RWPE2 (cell line): ENCODE measurements at regions not wholly inside any gene's neighbourhood (a gene's known extent, or its start where the extent isn't known, plus 50 kb on each side); places are given as distances from the start of the nearest gene placed in this dataset.
A peak's percentile ranks its signal among the peaks of the same experiment; 100 is the strongest.

Experiments
- ATAC-seq: fragments of 200-7000 bp; cut with Tn5 transposase; 3 replicates; pipeline ENCODE4 v1.9.1; 2021; ENCODE audit warnings: low read depth
- DNase-seq: peaks from one replicate; pipeline ENCODE4 v3.0.0-alpha.2; 2020; ENCODE audit warnings: low spot score
- H3K27ac ChIP-seq: fragments of 450-650 bp; 2 replicates; pipeline ENCODE4 v1.5.1; 2017; ENCODE audit warnings: mild to moderate bottlenecking; ENCODE audit not compliant: poor library complexity, severe bottlenecking
- H3K27me3 ChIP-seq: fragments of 250-450 bp; sonication (Bioruptor Pico); 2 replicates; pipeline ENCODE4 v1.5.1; 2021; ENCODE audit warnings: mild to moderate bottlenecking, moderate library complexity; ENCODE audit not compliant: insufficient read depth, poor library complexity, severe bottlenecking
- H3K36me3 ChIP-seq: fragments of 250-450 bp; sonication (Bioruptor Pico); 2 replicates; pipeline ENCODE4 v1.5.1; 2020; ENCODE audit warnings: low read depth, mild to moderate bottlenecking, moderate library complexity
- H3K4me1 ChIP-seq: fragments of 250-450 bp; sonication (Bioruptor Pico); 2 replicates; pipeline ENCODE4 v1.5.1; 2021; ENCODE audit warnings: mild to moderate bottlenecking, moderate library complexity; ENCODE audit not compliant: insufficient read depth, poor library complexity, severe bottlenecking
- H3K4me3 ChIP-seq: fragments of 250-450 bp; sonication (Bioruptor Pico); 2 replicates; pipeline ENCODE4 v1.5.1; 2021; ENCODE audit warnings: mild to moderate bottlenecking, moderate library complexity; ENCODE audit not compliant: severe bottlenecking
- H3K9me3 ChIP-seq: fragments of 250-450 bp; sonication (Bioruptor Pico); 2 replicates; pipeline ENCODE4 v1.5.1; 2021; ENCODE audit warnings: mild to moderate bottlenecking, moderate library complexity; ENCODE audit not compliant: severe bottlenecking
- TF ChIP-seq, protein P1 (sequence below): fragments of 450-650 bp; IDR thresholded peaks from one replicate; pipeline ENCODE4 v1.5.1; 2017; ENCODE audit warnings: mild to moderate bottlenecking, moderate library complexity; ENCODE audit not compliant: poor library complexity, severe bottlenecking

DNA sequence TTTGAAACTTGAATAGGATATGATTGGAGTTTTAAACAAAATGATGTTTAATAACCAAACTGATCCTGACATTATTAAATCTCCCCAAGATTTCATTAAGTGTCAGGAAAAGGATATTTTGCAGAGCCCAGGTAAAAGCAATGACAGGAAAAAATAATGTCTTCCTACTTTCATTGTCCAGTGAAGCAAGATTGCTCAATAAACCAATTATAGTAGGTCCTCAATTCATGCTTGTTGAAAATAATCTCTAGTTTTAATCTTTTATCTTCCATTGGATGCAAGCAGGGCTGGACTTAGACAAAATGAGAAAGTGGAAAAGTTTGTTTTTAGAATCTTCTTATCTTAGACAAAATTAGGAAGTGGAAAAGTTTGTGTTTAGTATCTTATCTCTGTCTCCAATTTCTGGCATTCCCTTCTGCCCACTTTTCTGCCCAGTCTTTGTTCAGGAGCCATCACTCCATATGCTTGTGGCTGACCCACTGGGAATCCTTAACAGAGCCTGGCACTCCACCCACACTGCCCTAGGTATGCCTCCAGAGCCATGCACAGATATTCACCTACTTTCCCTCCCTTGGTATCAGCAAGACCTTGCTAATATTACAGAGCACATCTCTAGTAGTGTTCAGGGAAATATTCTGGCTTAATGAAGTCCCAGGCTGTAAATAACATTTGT lies 57.0 kb upstream of the CARMIL1 start:
- peaks cover 20% of the 10 kb centered on the region for H3K4me1 ChIP-seq

DNA sequence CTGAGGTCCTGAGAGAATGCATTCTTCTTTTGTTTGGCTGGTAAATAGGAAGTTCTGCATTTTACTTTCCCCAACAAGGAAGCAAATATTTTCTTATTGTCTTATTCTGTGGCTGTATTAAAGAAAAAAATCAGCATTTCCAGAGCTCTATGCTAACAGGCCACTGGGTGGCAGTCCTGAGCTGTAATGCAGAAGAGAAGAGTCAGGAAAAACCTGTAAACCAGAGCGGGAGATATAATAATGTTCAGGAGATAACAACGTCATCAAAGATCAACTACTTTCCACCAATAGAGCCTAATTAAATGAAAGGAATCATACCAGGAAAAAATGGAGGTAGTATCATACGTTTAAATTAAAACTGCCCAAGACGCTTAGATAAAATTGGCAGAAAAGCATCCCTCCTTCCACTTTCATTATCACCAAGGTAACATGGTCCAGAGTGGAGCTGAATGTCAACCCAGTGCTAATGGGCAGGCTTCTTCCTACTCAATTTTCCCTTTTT lies 55.6 kb upstream of the CARMIL1 start:
- Histone ChIP-seq H3K4me3 (peak overlapping the region; percentile 13), H3K27me3 (no peaks in the 10 kb centered on the region), H3K4me1 (peaks cover 20% of the 10 kb centered on the region), H3K36me3 (no peaks in the 10 kb centered on the region), H3K9me3 (no peaks in the 10 kb centered on the region), H3K27ac (no peak overlapping the region)
- ATAC-seq (peak; percentile 53; the same call in 1 of the 3 replicates), DNase-seq (no peak)
- TF ChIP-seq, protein P1, sequence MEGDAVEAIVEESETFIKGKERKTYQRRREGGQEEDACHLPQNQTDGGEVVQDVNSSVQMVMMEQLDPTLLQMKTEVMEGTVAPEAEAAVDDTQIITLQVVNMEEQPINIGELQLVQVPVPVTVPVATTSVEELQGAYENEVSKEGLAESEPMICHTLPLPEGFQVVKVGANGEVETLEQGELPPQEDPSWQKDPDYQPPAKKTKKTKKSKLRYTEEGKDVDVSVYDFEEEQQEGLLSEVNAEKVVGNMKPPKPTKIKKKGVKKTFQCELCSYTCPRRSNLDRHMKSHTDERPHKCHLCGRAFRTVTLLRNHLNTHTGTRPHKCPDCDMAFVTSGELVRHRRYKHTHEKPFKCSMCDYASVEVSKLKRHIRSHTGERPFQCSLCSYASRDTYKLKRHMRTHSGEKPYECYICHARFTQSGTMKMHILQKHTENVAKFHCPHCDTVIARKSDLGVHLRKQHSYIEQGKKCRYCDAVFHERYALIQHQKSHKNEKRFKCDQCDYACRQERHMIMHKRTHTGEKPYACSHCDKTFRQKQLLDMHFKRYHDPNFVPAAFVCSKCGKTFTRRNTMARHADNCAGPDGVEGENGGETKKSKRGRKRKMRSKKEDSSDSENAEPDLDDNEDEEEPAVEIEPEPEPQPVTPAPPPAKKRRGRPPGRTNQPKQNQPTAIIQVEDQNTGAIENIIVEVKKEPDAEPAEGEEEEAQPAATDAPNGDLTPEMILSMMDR = peak; percentile 98

More for the DNA sequence above, 57.0 kb upstream of the CARMIL1 start:
- ATAC-seq (no peak), DNase-seq (no peak)
- TF ChIP-seq, protein P1 = no peak
- H3K36me3 ChIP-seq = no peaks in the 10 kb centered on the region
- no peaks in the 10 kb centered on the region for H3K27me3 ChIP-seq
- no peak overlapping the region for H3K4me3 ChIP-seq
- H3K9me3 ChIP-seq = no peaks in the 10 kb centered on the region
- H3K27ac ChIP-seq = no peak overlapping the region

DNA sequence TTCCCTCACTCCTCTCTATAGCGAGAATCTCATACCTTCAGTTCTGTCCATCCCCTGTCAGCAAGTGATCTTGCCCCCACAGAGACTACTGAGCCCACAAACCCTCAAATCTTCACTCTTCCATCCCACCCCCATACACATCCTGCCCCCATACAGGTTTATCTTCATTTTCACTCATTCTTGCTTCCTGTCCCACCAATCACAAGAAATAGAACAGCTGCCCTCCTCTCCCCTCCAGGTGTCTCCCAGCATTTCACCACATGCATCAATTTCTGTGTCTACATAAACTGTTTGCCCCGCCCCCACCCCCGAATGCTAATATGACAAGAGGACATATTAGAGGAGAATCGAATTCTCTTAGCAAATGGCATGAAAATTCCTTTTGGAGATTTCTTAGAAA lies 54.9 kb upstream of the CARMIL1 start:
- Histone ChIP-seq H3K27me3 (no peaks in the 10 kb centered on the region), H3K4me1 (peaks cover 19% of the 10 kb centered on the region), H3K36me3 (no peaks in the 10 kb centered on the region), H3K27ac (no peak overlapping the region), H3K4me3 (no peak overlapping the region), H3K9me3 (no peaks in the 10 kb centered on the region)
- DNase-seq = no peak
- no peak for ATAC-seq
- TF ChIP-seq, protein P1 = no peak

DNA sequence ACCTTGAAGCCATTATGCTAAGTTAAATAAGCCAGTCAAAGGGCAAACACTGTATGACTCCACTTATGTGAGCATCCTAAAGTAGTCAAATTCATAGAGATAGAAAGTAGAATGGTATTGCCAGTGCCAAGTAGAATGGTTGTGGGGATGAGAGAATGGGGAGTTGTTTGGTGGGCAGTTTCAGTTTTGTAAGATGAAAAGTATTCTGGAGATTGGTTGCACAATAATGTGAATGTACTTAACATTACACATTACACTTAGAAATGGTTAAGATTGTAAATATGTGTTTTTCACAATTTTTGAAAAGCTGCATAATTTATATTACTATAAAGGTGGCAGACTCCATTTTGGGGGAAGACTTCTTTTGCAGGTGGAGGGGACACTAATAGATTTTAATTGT lies 51.3 kb upstream of the CARMIL1 start:
- TF ChIP-seq, protein P1 = no peak
- DNase-seq (no peak), ATAC-seq (no peak)
- Histone ChIP-seq H3K27ac (no peak overlapping the region), H3K4me3 (no peak overlapping the region), H3K36me3 (no peaks in the 10 kb centered on the region), H3K27me3 (no peaks in the 10 kb centered on the region), H3K4me1 (peaks cover 18% of the 10 kb centered on the region), H3K9me3 (no peaks in the 10 kb centered on the region)
